Skeletal muscle satellite cell (primary cell): ENCODE measurements at regions not wholly inside any gene's neighbourhood (a gene's known extent, or its start where the extent isn't known, plus 50 kb on each side); places are given as distances from the start of the nearest gene placed in this dataset.
"Not testable (repeated sequence)": the region's sequence is repeated elsewhere in the genome, so short reads cannot be mapped to it uniquely, and the experiment has no call there.

ENCODE experiments used
- H3K27me3 ChIP-seq: 2 replicates; pipeline ENCODE4 v1.7.0; 2013; ENCODE audit warnings: low read length; ENCODE audit not compliant: control insufficient read depth, insufficient read depth
- H3K36me3 ChIP-seq: 2 replicates; pipeline ENCODE4 v1.7.0; 2013; ENCODE audit warnings: mild to moderate bottlenecking, control low read depth, low read length; ENCODE audit not compliant: insufficient read depth
- H3K4me1 ChIP-seq: 2 replicates; pipeline ENCODE4 v1.7.0; 2013; ENCODE audit warnings: low read length; ENCODE audit not compliant: control insufficient read depth, insufficient read depth
- H3K4me2 ChIP-seq: 2 replicates; pipeline ENCODE4 v1.7.0; 2013; ENCODE audit warnings: mild to moderate bottlenecking, low read length
- H3K4me3 ChIP-seq: 2 replicates; pipeline ENCODE4 v1.7.0; 2013; ENCODE audit warnings: low read length
- H3K9ac ChIP-seq: 2 replicates; pipeline ENCODE4 v1.7.0; 2013; ENCODE audit warnings: mild to moderate bottlenecking, low read depth, low read length, moderate library complexity
- H3K9me3 ChIP-seq: replicated peaks from 2 replicates; pipeline ENCODE4 v1.7.0; 2013; ENCODE audit warnings: mild to moderate bottlenecking, control low read depth, low read length

DNA sequence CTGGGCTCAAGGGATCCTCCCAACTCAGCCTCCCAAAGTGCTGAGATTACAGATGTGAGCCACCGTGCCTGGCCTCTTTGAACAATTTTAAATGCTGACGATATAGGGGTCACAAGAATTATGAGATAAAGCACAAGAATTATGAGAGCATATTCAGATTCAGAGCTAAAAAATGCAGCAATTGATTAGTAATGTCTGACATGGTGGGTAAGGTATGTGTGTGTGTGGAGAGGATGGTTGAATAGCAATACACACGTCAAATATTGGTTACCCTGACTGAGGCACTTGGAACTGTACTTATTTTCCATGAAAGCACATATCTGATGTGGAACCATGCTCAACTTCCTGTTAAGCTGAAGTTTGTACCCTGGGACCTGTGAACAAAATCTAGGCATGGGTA lies 115.6 kb downstream of the EOMES start:
- Histone ChIP-seq H3K4me1 (peaks cover 15% of the 10 kb centered on the region), H3K9me3 (no peaks in the 10 kb centered on the region), H3K9ac (no peak overlapping the region), H3K36me3 (no peaks in the 10 kb centered on the region), H3K27me3 (no peaks in the 10 kb centered on the region), H3K4me2 (no peak overlapping the region), H3K4me3 (no peak overlapping the region)

DNA sequence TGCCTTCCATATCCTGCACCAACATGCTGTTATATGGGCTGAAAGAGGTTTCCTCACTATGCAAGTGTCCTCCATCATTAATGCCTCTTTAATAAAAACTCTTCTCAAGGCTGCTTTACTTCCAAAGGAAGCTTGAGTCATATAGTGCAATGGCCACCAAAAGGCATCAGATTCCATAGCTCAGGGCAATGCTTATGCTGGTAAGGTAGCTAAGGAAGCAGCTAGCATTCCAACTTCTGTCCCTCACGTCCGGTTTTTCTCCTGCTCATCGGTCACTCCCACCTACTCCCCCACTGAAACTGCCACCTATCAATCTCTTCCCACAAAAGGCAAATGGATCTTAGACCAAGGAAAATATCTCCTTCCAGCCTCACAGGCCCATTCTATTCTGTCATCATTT lies 117.1 kb upstream of the SLC4A7 start:
- H3K27me3 ChIP-seq, H3K9me3 ChIP-seq, H3K9ac ChIP-seq, H3K4me3 ChIP-seq, H3K4me2 ChIP-seq, H3K36me3 ChIP-seq: not testable (repeated sequence)
- H3K4me1 ChIP-seq, result peaks cover 16% of the 10 kb centered on the region

DNA sequence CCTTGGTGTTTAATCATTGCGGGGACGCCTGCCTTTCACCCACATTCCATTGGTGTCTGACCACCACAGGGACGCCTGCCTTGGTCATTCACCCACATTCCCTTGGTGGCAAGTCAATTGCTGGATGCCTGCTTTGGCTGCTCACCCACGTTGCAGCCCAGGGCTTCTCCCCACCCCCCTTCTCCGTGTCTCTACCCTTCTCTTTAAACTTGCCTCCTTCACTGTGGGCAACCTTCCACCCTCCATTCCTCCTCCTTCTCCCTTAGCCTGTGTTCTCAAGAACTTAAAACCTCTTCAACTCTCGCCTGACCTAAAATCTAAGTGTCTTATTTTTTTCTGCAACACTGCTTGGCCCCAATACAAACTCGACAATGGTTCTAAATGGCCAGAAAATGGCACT lies 115.6 kb upstream of the SLC4A7 start:
- H3K27me3 ChIP-seq, H3K4me2 ChIP-seq, H3K36me3 ChIP-seq, H3K9ac ChIP-seq, H3K4me3 ChIP-seq, H3K9me3 ChIP-seq: not testable (repeated sequence)
- H3K4me1 ChIP-seq, result peaks cover 20% of the 10 kb centered on the region

DNA sequence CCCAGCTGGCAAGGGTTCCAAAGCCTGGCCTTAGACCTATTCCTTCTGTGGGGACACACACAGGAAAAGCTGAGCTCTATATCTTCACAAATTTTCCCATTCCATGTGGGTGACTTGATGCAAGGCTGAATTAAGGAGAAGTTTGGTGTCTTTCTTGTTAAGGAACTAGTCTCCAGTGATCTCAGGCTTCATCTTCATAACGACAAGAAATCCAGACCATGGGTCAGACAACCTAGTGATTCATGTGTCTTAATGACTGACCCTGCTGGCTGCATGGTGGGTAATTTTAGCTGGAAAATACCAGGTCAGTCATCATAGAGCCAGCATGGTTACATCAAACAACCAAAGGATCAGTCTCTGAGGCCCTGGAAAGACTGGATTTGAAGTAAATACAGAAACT lies 112.7 kb upstream of the SLC4A7 start:
- Histone ChIP-seq H3K36me3 (no peaks in the 10 kb centered on the region), H3K4me2 (peak overlapping the region; percentile 2), H3K4me3 (no peak overlapping the region), H3K27me3 (no peaks in the 10 kb centered on the region), H3K9ac (peak overlapping the region; percentile 37), H3K9me3 (no peaks in the 10 kb centered on the region), H3K4me1 (peaks cover 20% of the 10 kb centered on the region)

DNA sequence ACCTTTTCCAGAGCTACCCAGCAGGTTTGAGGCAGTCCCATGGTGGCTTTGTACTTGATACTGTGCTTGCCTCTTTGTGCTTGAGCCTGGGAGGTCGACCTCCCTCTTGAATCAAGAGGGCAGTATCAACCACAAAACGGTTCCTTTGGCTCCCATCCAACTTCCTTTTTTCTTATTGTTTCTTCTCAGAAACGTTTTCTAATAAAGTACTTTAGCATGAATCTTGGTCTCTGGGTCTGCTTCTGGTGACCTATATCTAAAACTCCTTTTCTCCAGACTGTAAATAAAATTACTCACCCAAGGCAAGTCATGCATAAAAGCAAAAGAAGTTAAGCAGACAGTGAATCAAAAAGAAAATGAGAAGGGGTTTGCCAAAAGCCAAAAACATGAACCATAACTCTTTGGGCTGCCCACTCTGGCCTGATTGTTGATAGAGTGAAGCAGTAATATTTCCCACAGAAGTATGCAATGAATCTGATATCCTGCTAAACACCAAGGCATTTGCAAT lies 112.2 kb upstream of the SLC4A7 start:
- Histone ChIP-seq H3K27me3 (no peaks in the 10 kb centered on the region), H3K36me3 (no peaks in the 10 kb centered on the region), H3K4me1 (peaks cover 23% of the 10 kb centered on the region), H3K9me3 (no peaks in the 10 kb centered on the region), H3K4me2 (peak overlapping the region; percentile 16), H3K9ac (peak overlapping the region; percentile 37), H3K4me3 (no peak overlapping the region)

DNA sequence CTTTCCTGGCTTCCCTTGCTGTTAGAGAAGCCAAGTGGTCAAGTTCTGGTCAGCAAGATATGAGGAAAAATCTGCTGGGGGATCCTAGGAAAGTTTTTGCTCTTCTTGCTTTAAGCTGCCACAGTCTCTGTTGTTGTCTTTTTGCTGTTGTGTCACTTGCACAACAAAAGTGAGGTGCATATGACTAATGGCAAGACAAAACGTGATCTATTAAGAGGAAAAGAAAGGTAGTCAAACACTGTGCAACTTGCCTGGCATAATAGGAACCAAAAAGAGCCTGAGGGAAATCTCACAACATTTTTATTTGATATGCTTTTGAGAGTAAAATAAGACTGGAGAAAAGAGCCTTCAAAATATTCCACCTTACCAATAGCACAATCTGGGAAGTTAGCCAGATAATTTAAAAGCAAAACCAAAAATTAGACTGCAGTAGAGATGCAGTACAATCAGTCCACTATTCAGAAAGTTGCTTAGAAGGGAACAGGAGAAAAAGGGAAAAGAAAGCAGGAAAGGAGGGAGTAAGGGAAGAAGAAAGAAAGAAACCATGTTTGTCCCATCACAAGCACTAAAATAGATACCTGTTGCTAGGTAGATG lies 110.0 kb upstream of the SLC4A7 start:
- peaks cover 45% of the 10 kb centered on the region for H3K4me1 ChIP-seq
- H3K4me2 ChIP-seq, result no peak overlapping the region
- no peaks in the 10 kb centered on the region for H3K27me3 ChIP-seq
- no peak overlapping the region for H3K9ac ChIP-seq
- no peak overlapping the region for H3K4me3 ChIP-seq
- no peaks in the 10 kb centered on the region for H3K36me3 ChIP-seq
- H3K9me3 ChIP-seq, result no peaks in the 10 kb centered on the region

DNA sequence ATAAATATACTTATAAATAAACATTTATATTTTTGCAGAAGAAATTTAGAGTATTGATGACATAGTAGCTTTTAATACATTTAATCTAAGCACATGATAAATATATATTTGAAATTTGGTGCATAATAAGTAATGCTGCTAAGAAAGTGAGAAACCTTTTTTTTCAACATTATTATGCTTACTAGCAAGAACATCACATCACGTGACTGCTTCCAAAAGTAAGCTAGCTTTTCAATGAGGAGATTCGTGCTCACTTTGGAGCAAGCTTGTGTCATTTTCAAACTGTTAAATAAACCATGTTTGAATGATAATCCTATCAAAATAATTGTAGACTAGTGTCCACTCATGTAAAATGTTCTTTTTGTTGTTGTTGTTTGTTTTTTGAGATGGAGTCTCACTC lies 109.0 kb upstream of the SLC4A7 start:
- Histone ChIP-seq H3K4me2 (no peak overlapping the region), H3K9me3 (no peaks in the 10 kb centered on the region), H3K27me3 (no peaks in the 10 kb centered on the region), H3K4me1 (peaks cover 46% of the 10 kb centered on the region), H3K9ac (no peak overlapping the region), H3K4me3 (no peak overlapping the region), H3K36me3 (no peaks in the 10 kb centered on the region)

DNA sequence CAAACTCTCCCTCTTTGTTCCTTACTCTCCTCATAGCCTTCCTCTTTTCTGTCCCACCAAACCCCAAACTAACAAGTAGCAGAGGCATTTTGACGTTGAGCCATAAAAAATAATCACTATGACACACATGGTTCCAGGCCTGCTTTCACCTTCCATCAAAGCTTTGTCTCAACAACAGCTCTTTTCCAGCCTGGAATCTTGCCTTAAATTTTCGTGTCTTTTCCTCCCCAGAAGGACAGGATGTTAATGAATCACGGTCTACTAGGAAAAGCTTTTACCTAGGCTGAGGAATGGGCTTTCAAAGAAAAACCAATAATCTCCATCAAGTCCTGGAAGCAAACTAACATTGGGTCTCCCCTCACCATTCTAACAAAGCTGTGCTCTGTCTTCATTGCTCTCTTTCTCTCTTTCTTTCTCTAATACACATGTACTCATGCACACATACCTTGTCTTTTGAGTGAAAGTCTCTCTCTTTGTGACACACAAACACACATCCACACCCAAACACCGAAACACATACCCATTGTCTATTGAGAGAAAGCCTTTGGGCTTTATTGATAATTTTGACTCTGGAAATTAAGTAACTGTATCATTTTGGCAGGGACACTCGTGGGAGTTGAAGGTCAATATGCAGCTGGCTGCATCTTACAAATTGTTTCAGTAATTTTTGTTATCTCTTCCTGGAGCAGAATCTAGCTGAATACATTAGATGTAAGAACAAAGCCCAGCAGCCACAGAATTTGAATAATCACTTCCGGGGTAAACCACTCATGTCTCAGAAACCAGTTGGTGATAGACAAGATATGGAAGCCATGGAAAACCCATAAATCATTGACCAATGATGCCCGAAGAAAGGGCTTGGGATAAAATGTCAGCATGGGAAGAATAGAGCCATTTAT lies 107.4 kb upstream of the SLC4A7 start:
- H3K4me3 ChIP-seq, result no peak overlapping the region

DNA sequence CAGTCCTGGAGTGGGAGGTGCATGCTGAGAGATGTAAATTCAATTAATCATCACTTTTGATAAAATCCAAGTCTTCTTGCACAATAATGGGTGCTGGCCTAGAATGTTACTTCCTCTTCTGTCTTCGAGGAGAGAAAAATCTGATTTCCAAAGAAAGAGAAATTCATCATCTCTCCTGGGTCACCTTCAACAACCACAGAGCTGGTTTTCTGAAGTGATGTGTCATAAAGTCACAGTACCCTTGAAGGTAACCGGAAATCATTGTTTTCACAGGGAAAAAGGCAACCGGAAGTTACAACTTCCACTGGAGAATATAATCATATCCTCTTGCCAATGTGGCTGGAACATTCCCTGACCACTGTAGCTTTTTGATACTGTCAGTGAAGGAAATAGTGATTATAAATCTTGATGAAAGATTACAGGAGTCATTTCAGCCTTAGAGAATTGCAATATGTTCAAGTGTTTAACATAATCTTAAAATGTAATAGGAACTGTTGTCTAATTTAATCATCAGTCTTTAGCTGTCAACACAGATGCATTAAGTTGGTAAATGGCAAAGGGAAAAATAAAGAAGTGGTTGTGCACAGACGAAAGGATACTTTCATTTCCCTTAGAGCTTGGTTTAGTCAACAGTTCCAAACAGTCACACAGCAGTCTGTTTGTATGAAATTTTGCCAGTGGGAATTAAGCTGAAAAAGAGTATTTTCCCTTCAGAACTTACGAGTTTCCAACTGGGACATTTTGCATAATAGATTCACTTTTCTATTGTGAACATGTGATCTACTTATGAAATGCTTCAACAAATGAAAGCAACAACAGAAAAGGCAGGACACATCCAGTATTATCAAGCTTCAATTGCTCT lies 106.5 kb upstream of the SLC4A7 start:
- H3K4me3 ChIP-seq, result peak overlapping the region; percentile 20
- no peaks in the 10 kb centered on the region for H3K36me3 ChIP-seq
- H3K4me2 ChIP-seq, result peak overlapping the region; percentile 41
- H3K9ac ChIP-seq, result peak overlapping the region; percentile 37
- no peaks in the 10 kb centered on the region for H3K27me3 ChIP-seq
- H3K9me3 ChIP-seq, result no peaks in the 10 kb centered on the region
- peaks cover 26% of the 10 kb centered on the region for H3K4me1 ChIP-seq

More for the DNA sequence above, 107.4 kb upstream of the SLC4A7 start:
- Histone ChIP-seq H3K36me3 (no peaks in the 10 kb centered on the region), H3K4me1 (peaks cover 34% of the 10 kb centered on the region), H3K27me3 (no peaks in the 10 kb centered on the region), H3K4me2 (no peak overlapping the region), H3K9me3 (no peaks in the 10 kb centered on the region), H3K9ac (peak overlapping the region; percentile 2)

DNA sequence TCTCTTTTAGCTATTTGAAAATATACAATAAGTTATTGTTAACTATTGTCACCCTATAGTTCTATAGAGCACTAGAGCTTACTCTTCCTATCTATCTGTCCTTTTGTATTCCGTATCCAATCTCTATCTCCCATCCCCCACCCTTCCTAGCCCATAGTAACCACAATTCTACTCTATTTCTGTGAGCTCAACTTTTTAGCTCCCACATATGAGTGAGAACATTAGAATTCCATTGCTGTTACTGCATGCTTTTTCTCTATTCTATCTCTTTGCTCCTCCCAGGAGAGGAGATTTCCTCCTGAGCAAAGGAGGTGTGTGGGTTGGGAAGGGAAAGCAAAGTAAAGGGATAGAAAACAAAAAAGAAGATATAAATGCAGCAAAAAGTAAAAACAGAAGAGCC lies 105.6 kb upstream of the SLC4A7 start:
- Histone ChIP-seq H3K4me2 (peak overlapping the region; percentile 41), H3K4me3 (peak overlapping the region; percentile 11), H3K27me3 (no peaks in the 10 kb centered on the region), H3K36me3 (no peaks in the 10 kb centered on the region), H3K4me1 (peaks cover 26% of the 10 kb centered on the region), H3K9ac (peak overlapping the region; percentile 37), H3K9me3 (no peaks in the 10 kb centered on the region)

DNA sequence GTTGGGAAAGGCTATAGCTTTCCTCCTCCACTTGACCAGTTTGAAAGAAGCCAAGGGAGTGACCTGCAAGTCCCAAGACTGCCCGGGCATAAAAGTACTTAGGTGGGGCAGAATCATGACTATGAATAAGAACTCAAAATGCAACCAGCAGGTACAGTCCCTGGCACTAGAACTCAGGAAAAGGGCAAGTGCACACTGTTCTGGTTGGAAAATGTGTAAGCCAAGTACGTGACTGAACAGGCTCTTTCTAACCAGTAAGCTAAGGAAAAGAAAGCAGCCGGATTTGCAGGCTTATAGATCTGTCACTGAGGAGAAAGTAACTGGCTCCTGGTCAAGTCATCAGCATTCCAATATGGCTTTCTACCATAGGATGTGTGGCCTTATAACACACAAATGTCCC lies 101.2 kb upstream of the SLC4A7 start:
- Histone ChIP-seq H3K9ac (no peak overlapping the region), H3K4me1 (peaks cover 13% of the 10 kb centered on the region), H3K27me3 (no peaks in the 10 kb centered on the region), H3K9me3 (no peaks in the 10 kb centered on the region), H3K4me2 (no peak overlapping the region), H3K4me3 (no peak overlapping the region), H3K36me3 (no peaks in the 10 kb centered on the region)
